MG63 (cell line): ENCODE measurements at regions not wholly inside any gene's neighbourhood (a gene's known extent, or its start where the extent isn't known, plus 50 kb on each side); places are given as distances from the start of the nearest gene placed in this dataset.
A peak's percentile ranks its signal among the peaks of the same experiment; 100 is the strongest.

Source experiments
- DNase-seq: peaks from one replicate; pipeline ENCODE4 v3.0.0-alpha.2; 2020
- H3K27me3 ChIP-seq: fragments of 250-450 bp; sonication (Bioruptor Pico); 2 replicates; pipeline ENCODE4 v1.5.1; 2020; ENCODE audit warnings: mild to moderate bottlenecking, moderate library complexity
- H3K36me3 ChIP-seq: fragments of 250-450 bp; sonication (Bioruptor Pico); 2 replicates; pipeline ENCODE4 v1.5.1; 2020; ENCODE audit warnings: mild to moderate bottlenecking, moderate library complexity
- H3K4me3 ChIP-seq: fragments of 250-450 bp; sonication (Bioruptor Pico); 2 replicates; pipeline ENCODE4 v1.5.1; 2020; ENCODE audit warnings: mild to moderate bottlenecking, moderate library complexity
- H3K9me3 ChIP-seq: fragments of 250-450 bp; sonication (Bioruptor Pico); 2 replicates; pipeline ENCODE4 v1.5.1; 2020; ENCODE audit warnings: mild to moderate bottlenecking, moderate library complexity

- Histone ChIP-seq H3K4me3 (no peak overlapping the region), H3K36me3 (no peaks in the 10 kb centered on the region), H3K27me3 (0 out of 2 replicates have a peak, but pooled peaks cover 2% of the 10 kb centered on the region), H3K9me3 (no peaks in the 10 kb centered on the region)
- no peak for DNase-seq
These were observed 229.4 kb downstream of the PTPRU start for GRCh38 chr1:29465755-29466154.

- Histone ChIP-seq H3K27me3 (0 out of 2 replicates have a peak, but pooled peaks cover 2% of the 10 kb centered on the region), H3K36me3 (no peaks in the 10 kb centered on the region), H3K9me3 (no peaks in the 10 kb centered on the region), H3K4me3 (no peak overlapping the region)
- no peak for DNase-seq
These were observed 225.8 kb downstream of the PTPRU start for GRCh38 chr1:29462096-29462495.

GRCh38 chr1:29461115-29461739 lies 224.9 kb downstream of the PTPRU start:
- Histone ChIP-seq H3K9me3 (no peaks in the 10 kb centered on the region), H3K27me3 (0 out of 2 replicates have a peak, but pooled peaks cover 2% of the 10 kb centered on the region), H3K4me3 (no peak overlapping the region), H3K36me3 (no peaks in the 10 kb centered on the region)
- no peak for DNase-seq

GRCh38 chr1:29460694-29461093 lies 224.4 kb downstream of the PTPRU start:
- no peaks in the 10 kb centered on the region for H3K9me3 ChIP-seq
- no peaks in the 10 kb centered on the region for H3K36me3 ChIP-seq
- 0 out of 2 replicates have a peak, but pooled peaks cover 2% of the 10 kb centered on the region for H3K27me3 ChIP-seq
- no peak for DNase-seq
- no peak overlapping the region for H3K4me3 ChIP-seq

- Histone ChIP-seq H3K27me3 (0 out of 2 replicates have a peak, but pooled peaks cover 2% of the 10 kb centered on the region), H3K4me3 (no peak overlapping the region), H3K36me3 (no peaks in the 10 kb centered on the region), H3K9me3 (no peaks in the 10 kb centered on the region)
- DNase-seq = no peak
These were observed 223.8 kb downstream of the PTPRU start for GRCh38 chr1:29460041-29460610.

GRCh38 chr1:29459620-29459945 lies 223.3 kb downstream of the PTPRU start:
- Histone ChIP-seq H3K4me3 (no peak overlapping the region), H3K9me3 (no peaks in the 10 kb centered on the region), H3K27me3 (0 out of 2 replicates have a peak, but pooled peaks cover 2% of the 10 kb centered on the region), H3K36me3 (no peaks in the 10 kb centered on the region)
- no peak for DNase-seq

GRCh38 chr1:29458737-29459619 lies 222.7 kb downstream of the PTPRU start:
- no peaks in the 10 kb centered on the region for H3K27me3 ChIP-seq
- H3K9me3 ChIP-seq = no peaks in the 10 kb centered on the region
- no peak for DNase-seq
- H3K36me3 ChIP-seq = no peaks in the 10 kb centered on the region
- H3K4me3 ChIP-seq = no peak overlapping the region

- H3K27me3 ChIP-seq = no peaks in the 10 kb centered on the region
- no peaks in the 10 kb centered on the region for H3K36me3 ChIP-seq
- no peak for DNase-seq
- no peak overlapping the region for H3K4me3 ChIP-seq
- no peaks in the 10 kb centered on the region for H3K9me3 ChIP-seq
These were observed 221.4 kb downstream of the PTPRU start for GRCh38 chr1:29457496-29458368.

- Histone ChIP-seq H3K36me3 (no peaks in the 10 kb centered on the region), H3K4me3 (no peak overlapping the region), H3K9me3 (no peaks in the 10 kb centered on the region), H3K27me3 (no peaks in the 10 kb centered on the region)
- DNase-seq = no peak
These were observed 220.5 kb downstream of the PTPRU start for GRCh38 chr1:29456685-29457435.

GRCh38 chr1:29455781-29456180 lies 219.5 kb downstream of the PTPRU start:
- H3K4me3 ChIP-seq = no peak overlapping the region
- no peaks in the 10 kb centered on the region for H3K36me3 ChIP-seq
- no peaks in the 10 kb centered on the region for H3K27me3 ChIP-seq
- DNase-seq = no peak
- H3K9me3 ChIP-seq = no peaks in the 10 kb centered on the region

GRCh38 chr1:29454616-29455380 lies 218.5 kb downstream of the PTPRU start:
- Histone ChIP-seq H3K36me3 (no peaks in the 10 kb centered on the region), H3K4me3 (no peak overlapping the region), H3K27me3 (no peaks in the 10 kb centered on the region), H3K9me3 (no peaks in the 10 kb centered on the region)
- DNase-seq = no peak

- Histone ChIP-seq H3K9me3 (no peaks in the 10 kb centered on the region), H3K36me3 (no peaks in the 10 kb centered on the region), H3K27me3 (no peaks in the 10 kb centered on the region)
These were observed 217.3 kb downstream of the PTPRU start for GRCh38 chr1:29453502-29454240.

GRCh38 chr1:29452463-29453230 lies 216.3 kb downstream of the PTPRU start:
- DNase-seq = no peak
- Histone ChIP-seq H3K9me3 (no peaks in the 10 kb centered on the region), H3K4me3 (no peak overlapping the region), H3K36me3 (no peaks in the 10 kb centered on the region), H3K27me3 (no peaks in the 10 kb centered on the region)

More at GRCh38 chr1:29453502-29454240, 217.3 kb downstream of the PTPRU start:
- peak; percentile 21 for DNase-seq
- H3K4me3 ChIP-seq = no peak overlapping the region

- no peaks in the 10 kb centered on the region for H3K9me3 ChIP-seq
- H3K4me3 ChIP-seq = no peak overlapping the region
- no peaks in the 10 kb centered on the region for H3K27me3 ChIP-seq
- no peaks in the 10 kb centered on the region for H3K36me3 ChIP-seq
- no peak for DNase-seq
These were observed 215.1 kb downstream of the PTPRU start for GRCh38 chr1:29451368-29451892.
